HEK293 (cell line): ENCODE measurements at regions not wholly inside any gene's neighbourhood (a gene's known extent, or its start where the extent isn't known, plus 50 kb on each side); places are given as distances from the start of the nearest gene placed in this dataset.
"Not testable (repeated sequence)": the region's sequence is repeated elsewhere in the genome, so short reads cannot be mapped to it uniquely, and the experiment has no call there.

Experiments used
- CTCF ChIA-PET: fragments of 350-600 bp; formaldehyde crosslinking; extraction: SDS; loops from one replicate; lab custom pipeline; 2021; ENCODE audit warnings: antibody characterized with exemption; lab: Yijun Ruan, JAX
- POLR2A ChIA-PET: fragments of 300-600 bp; formaldehyde crosslinking; extraction: SDS; loops from one replicate; lab custom pipeline; 2020; ENCODE audit warnings: antibody characterized with exemption, inconsistent platforms; lab: Yijun Ruan, JAX
- H3K27ac ChIP-seq: fragments of 200-500 bp; sonication (Bioruptor generic); 2 replicates; pipeline ENCODE4 v1.5.1; 2014; ENCODE audit warnings: low read depth, low read length, control low read depth, inconsistent platforms; ENCODE audit errors: extremely low read depth
- H3K36me3 ChIP-seq, 2 experiments: fragments of 200-500 bp in 1 of 2; sonication (Bioruptor generic) in 1 of 2; 1 replicate in 1 of 2; 2 replicates in 1 of 2; pipeline ENCODE4 v1.5.1; 2014 to 2017; ENCODE audit warnings: inconsistent platforms in 2 of 2, low read length in 2 of 2; ENCODE audit not compliant: control insufficient read depth in 2 of 2, insufficient read depth in 1 of 2
- H3K4me1 ChIP-seq: fragments of 200-500 bp; sonication (Bioruptor generic); 2 replicates; pipeline ENCODE4 v1.5.1; 2014; ENCODE audit warnings: mild to moderate bottlenecking, low read length, inconsistent platforms; ENCODE audit not compliant: control insufficient read depth, insufficient read depth
- H3K4me3 ChIP-seq: 2 replicates; pipeline ENCODE4 v1.5.1; 2011; ENCODE audit warnings: low read depth, mild to moderate bottlenecking, control low read depth, low read length, moderate library complexity
- H3K9me3 ChIP-seq: fragments of 200-500 bp; sonication (Bioruptor generic); 2 replicates; pipeline ENCODE4 v1.5.1; 2014; ENCODE audit warnings: low read depth, low read length, inconsistent platforms; ENCODE audit not compliant: control insufficient read depth, insufficient read depth
- BCL6B ChIP-seq: fragments of 450-650 bp; formaldehyde crosslinking; IDR thresholded peaks from 2 replicates; pipeline ENCODE4 v1.5.1; 2017; ENCODE audit warnings: missing biosample characterization, missing genetic modification characterization
- CTCF ChIP-seq: fragments of 450-650 bp; formaldehyde crosslinking; IDR thresholded peaks from 2 replicates; pipeline ENCODE4 v1.5.1; 2016; ENCODE audit warnings: missing biosample characterization, missing genetic modification characterization
- ZBTB1 ChIP-seq: fragments of 450-650 bp; formaldehyde crosslinking; IDR thresholded peaks from 2 replicates; pipeline ENCODE4 v1.5.1; 2016; ENCODE audit warnings: missing biosample characterization, missing genetic modification characterization
- ZFP3 ChIP-seq: fragments of 450-650 bp; formaldehyde crosslinking; IDR thresholded peaks from 2 replicates; pipeline ENCODE4 v1.5.1; 2016; ENCODE audit warnings: low read depth, missing biosample characterization, missing genetic modification characterization
- ZIC2 ChIP-seq: fragments of 450-650 bp; formaldehyde crosslinking; IDR thresholded peaks from 2 replicates; pipeline ENCODE4 v1.5.1; 2016; ENCODE audit warnings: missing biosample characterization, missing genetic modification characterization
- ZNF121 ChIP-seq: fragments of 450-650 bp; formaldehyde crosslinking; IDR thresholded peaks from 2 replicates; pipeline ENCODE4 v1.5.1; 2016; ENCODE audit warnings: missing biosample characterization, missing genetic modification characterization
- ZNF174 ChIP-seq: fragments of 450-650 bp; formaldehyde crosslinking; IDR thresholded peaks from 2 replicates; pipeline ENCODE4 v1.5.0; 2017; ENCODE audit warnings: missing biosample characterization, mild to moderate bottlenecking, missing genetic modification characterization
- ZNF544 ChIP-seq: fragments of 450-650 bp; formaldehyde crosslinking; IDR thresholded peaks from 2 replicates; pipeline ENCODE4 v1.5.0; 2017; ENCODE audit warnings: missing biosample characterization, missing genetic modification characterization
- ZNF596 ChIP-seq: fragments of 450-650 bp; IDR thresholded peaks from 2 replicates; pipeline ENCODE4 v1.5.0; 2018; ENCODE audit warnings: missing biosample characterization, mild to moderate bottlenecking, missing genetic modification characterization, moderate library complexity
- ZNF624 ChIP-seq: fragments of 450-650 bp; formaldehyde crosslinking; IDR thresholded peaks from 2 replicates; pipeline ENCODE4 v1.5.1; 2017; ENCODE audit warnings: missing biosample characterization, missing genetic modification characterization
- ZNF654 ChIP-seq: fragments of 450-650 bp; formaldehyde crosslinking; IDR thresholded peaks from 2 replicates; pipeline ENCODE4 v1.5.1; 2016; ENCODE audit warnings: low read depth, missing biosample characterization, missing genetic modification characterization
- ZNF76 ChIP-seq: fragments of 450-650 bp; formaldehyde crosslinking; IDR thresholded peaks from 2 replicates; pipeline ENCODE4; 2016; ENCODE audit warnings: low read depth, missing biosample characterization, missing genetic modification characterization, borderline replicate concordance
- ZNF785 ChIP-seq: fragments of 450-650 bp; formaldehyde crosslinking; IDR thresholded peaks from 2 replicates; pipeline ENCODE4 v1.5.1; 2016; ENCODE audit warnings: missing biosample characterization, missing genetic modification characterization

- CTCF ChIA-PET: no interaction called here
- no peaks in the 10 kb centered on the region for H3K9me3 ChIP-seq
- H3K4me3 ChIP-seq: no peak overlapping the region
- TF ChIP-seq ZNF544 (tag by site-specific recombination): no peak
- no peak for TF ChIP-seq ZNF121 (tag by site-specific recombination)
- no peak for TF ChIP-seq ZNF785 (tag by site-specific recombination)
- no peak for TF ChIP-seq ZNF624
- no peak for TF ChIP-seq BCL6B
- TF ChIP-seq ZNF174 (tag by site-specific recombination): no peak
- no peak for TF ChIP-seq ZBTB1 (tag by site-specific recombination)
- no peak for TF ChIP-seq ZIC2 (tag by site-specific recombination)
- TF ChIP-seq ZFP3: no peak
- TF ChIP-seq ZNF76 (tag by site-specific recombination): no peak
- no peaks in the 10 kb centered on the region for H3K4me1 ChIP-seq
- POLR2A ChIA-PET: no interaction called here
- H3K36me3 ChIP-seq: no peaks in the 10 kb centered on the region
- no peak overlapping the region for H3K27ac ChIP-seq
These were observed 766.4 kb upstream of the DEFB115 start for GRCh38 chr20:30491016-30491415.

- H3K27ac ChIP-seq, CTCF ChIA-PET, H3K9me3 ChIP-seq, H3K4me1 ChIP-seq, POLR2A ChIA-PET, H3K4me3 ChIP-seq, H3K36me3 ChIP-seq: not testable (repeated sequence)
These were observed 760.8 kb upstream of the DEFB115 start for GRCh38 chr20:30496656-30497055.

- H3K4me3 ChIP-seq, H3K4me1 ChIP-seq, H3K27ac ChIP-seq, POLR2A ChIA-PET, H3K9me3 ChIP-seq, H3K36me3 ChIP-seq, CTCF ChIA-PET: not testable (repeated sequence)
These were observed 760.3 kb upstream of the DEFB115 start for GRCh38 chr20:30497191-30497590.

- POLR2A ChIA-PET: no interaction called here
These were observed 758.3 kb upstream of the DEFB115 start for GRCh38 chr20:30499123-30499522.

GRCh38 chr20:30499716-30500446 lies 757.6 kb upstream of the DEFB115 start:
- H3K9me3 ChIP-seq, H3K36me3 ChIP-seq, H3K4me1 ChIP-seq, H3K27ac ChIP-seq, POLR2A ChIA-PET, CTCF ChIA-PET, H3K4me3 ChIP-seq: not testable (repeated sequence)

More at GRCh38 chr20:30499123-30499522, 758.3 kb upstream of the DEFB115 start:
- CTCF ChIA-PET: no interaction called here
- Histone ChIP-seq H3K4me3 (no peak overlapping the region), H3K36me3 (no peaks in the 10 kb centered on the region), H3K27ac (no peak overlapping the region), H3K4me1 (no peaks in the 10 kb centered on the region), H3K9me3 (no peaks in the 10 kb centered on the region)
- TF ChIP-seq ZNF544 (tag by site-specific recombination) (no peak), ZNF596 (tag by site-specific recombination) (peak; percentile 93)

- POLR2A ChIA-PET, H3K9me3 ChIP-seq, CTCF ChIA-PET, H3K4me3 ChIP-seq, H3K4me1 ChIP-seq, H3K27ac ChIP-seq, H3K36me3 ChIP-seq: not testable (repeated sequence)
- peak; percentile 46 for TF ChIP-seq ZNF654 (tag by site-specific recombination)
- 0 out of 2 replicates have a peak, but pooled peaks have one; percentile 14 for TF ChIP-seq CTCF
These were observed 757.0 kb upstream of the DEFB115 start for GRCh38 chr20:30500447-30500820.
